ENCODE measurements at regions not wholly inside any gene's neighbourhood (a gene's known extent, or its start where the extent isn't known, plus 50 kb on each side); places are given as distances from the start of the nearest gene placed in this dataset.
"Not testable (repeated sequence)": the region's sequence is repeated elsewhere in the genome, so short reads cannot be mapped to it uniquely, and the experiment has no call there.

DNA sequence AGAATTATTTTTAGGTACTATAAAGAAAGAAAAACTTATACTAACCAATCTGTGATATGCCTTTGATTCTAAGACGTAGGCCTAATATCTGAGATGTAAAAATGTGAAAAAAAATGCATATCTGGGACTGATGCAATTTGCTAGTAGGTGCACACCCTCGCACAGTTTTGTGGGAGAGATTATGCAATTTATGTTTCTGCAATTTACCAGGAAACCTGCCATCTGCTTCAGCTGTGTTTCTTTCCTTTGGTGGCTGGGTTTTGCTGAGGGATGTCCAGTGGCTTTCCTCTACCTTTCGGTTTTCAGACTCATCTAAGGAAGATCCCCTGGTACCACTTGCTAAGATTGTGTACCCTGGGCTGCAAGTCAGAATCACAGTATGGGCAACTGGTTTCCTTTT, 186.9 kb downstream of the ZFP64 start:
- no peak for DNase-seq

DNA sequence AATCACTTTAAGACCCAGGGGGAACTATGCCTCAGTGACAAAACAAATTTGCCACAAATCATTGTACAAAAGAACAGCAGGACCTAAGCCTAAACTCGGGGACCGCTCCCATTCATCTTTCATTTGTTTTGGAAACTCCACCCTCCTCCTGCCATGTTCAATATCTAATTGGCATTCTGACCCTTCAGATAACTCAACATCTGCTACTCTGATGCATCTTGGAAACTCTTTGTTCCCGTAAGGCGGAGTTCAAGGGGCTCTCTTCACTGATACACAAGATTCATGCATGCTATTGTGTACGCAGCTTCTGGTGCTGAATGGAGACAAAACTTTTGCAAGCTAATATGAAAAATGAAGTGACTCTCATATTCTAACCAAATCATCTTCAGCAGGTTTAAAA, 187.6 kb downstream of the ZFP64 start:
- no peak for DNase-seq

DNA sequence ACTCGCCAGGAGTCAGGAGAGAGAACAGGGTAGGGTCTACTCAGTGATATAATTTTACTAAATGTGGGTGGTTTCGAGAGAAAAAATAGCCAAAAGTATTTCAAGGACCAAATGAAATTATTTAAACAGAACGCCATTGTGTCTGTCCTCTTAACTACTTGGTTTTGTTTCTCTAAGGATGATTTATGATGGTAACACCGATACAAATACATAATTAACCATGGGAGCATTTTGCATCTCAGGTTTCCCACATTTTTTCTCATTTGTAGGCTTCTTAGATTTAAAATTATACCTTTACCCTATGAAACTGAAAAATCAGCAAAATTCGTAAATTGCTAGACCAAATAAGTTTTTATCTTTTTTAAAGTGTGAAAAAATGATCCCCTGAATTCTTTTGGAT, 188.2 kb downstream of the ZFP64 start:
- no peak for DNase-seq

DNA sequence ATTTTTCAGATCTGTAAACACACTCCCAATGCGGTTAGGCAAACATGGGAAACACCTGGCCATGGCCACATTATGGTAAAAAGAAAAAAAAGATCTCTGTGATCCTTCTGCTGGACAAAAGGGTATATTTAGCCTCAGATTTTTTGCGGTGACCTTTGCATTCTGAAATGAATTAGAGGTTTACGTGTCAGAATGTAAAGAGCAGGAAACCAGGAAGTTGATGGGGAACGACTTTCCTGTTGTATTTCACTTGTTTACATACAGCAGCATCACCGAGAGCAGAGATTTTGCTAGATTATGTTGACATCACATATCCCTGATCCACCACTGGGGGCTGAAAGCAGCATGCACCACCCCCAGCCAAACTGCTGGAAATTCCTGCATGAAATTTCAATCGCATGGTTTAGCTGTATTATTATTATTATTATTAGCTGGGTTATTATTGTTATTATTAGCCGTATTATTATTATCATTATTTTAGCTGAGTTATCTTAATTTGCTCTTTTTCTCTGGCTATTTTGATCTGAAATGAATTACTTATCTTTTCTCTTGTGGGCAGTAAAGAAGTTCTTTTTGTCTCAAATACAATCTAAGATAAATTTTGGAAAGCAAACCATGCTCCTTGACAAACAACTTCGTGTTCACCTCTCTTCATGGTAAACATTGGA, 189.4 kb downstream of the ZFP64 start:
- no peak for DNase-seq

DNA sequence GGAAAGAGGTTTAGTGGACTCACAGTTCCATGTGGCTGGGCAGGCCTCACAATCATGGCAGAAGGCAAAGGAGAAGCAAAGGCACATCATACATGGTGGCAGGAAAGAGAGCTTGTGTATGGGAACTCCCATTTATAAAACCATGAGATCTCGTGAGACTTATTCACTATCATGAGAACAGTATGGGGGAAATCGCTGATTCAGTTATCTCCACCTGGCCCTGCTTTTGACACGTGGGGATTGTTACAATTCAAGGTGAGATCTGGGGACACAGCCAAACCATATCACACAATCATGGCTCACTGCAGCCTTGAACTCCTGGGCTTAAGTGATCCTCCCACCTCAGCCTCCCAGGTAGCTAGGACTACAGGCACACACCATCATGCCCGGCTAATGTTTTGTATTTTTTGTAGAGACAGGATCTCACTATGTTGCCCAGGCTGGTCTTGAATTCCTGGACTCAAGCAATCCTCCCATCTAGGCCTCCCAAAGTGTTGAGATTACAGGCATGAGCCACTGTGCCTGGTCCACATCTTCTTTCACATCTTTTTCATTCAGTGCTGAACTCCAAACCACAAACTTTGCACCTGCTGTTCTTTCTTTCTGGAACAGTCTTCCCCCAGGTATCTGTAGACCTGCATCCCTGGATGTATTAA, 194.2 kb downstream of the ZFP64 start:
- DNase-seq: not testable (repeated sequence)

DNA sequence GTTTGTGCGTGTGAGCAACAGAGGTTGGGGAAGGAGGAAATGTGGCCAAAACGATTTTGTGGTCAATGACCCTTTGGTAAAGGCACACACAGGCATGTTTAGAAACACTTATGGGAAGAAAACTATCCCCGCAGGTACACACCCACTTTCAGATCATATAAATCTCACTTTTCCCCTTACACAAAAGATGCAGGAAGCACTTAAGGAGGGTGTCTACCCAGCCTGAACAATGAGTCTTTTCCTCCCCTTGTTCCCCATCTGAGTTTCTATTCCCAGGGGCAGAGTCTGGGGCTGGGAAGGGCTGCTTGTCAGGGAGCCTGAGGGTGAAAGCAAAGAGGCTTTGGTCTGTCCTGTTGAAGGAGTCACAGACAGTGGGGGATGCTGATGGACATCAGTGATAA, 193.2 kb upstream of the SALL4 start:
- no peak for DNase-seq

DNA sequence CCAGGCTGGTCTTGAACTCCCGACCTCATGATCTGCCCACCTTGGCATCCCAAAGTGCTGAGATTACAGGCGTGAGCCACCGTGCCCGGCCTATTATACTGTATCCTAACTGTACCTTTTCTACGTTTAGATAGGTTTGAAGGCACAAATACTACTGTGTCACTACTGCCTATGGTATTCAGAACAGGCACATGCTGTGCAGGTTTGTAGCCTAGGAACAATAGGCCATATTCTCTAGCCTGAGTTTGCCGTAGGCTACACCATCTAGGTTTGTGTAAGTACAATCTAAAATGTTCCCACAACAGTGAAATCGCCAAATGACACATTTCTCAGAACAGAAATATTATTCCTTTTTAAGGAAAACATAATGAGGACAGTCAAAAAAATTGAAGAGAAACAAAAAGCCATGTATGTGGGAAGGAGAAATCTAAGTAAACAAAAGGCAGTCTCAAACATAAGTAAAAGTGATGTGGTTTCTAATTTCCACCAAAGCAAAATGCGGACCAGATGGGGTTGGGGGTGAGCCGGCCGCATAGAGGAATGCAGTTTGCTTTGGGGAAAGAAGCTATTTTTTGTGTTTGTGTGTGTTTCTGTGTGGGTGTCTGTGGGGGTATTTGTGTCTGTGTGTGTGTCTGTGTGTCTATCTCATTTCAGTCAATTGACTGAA, 192.6 kb upstream of the SALL4 start:
- DNase-seq: no peak

DNA sequence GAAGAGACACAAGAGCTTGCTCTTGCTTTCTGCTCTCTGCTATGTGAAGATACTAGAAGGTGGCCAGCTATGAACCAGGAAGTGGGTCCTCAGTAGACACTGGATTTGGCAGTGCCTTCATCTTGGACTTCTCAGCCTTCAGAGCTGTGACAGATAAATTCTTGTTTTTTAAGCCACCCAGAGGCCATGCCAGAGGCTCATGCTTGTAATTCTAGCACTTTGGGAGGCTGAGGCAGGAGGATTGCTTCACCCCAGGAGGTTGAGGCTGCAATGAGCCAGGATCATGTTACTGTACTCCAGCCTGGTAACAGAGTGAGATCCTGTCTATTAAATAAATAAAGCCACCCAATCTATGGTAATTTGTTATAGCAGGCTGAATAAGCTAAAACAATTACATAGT, 185.5 kb upstream of the SALL4 start:
- DNase-seq: no peak

DNA sequence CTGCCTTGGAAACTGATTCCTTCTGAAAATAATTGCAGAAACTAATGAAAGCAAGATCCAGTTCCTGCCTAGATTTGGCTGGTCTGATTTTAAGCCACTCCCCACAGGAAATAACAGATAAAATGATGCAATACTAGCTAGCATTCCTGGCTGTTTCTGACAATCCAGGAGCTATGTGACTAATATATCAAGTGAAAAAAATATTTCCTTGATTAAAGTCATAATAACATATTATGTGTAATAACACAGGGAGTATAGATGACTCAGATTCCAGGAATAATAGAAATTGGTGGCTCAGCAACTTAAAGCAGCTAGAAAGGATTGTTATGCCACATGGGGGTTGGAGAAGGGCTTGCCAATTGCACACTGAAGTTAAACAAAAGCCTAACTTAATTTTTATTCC, 182.7 kb upstream of the SALL4 start:
- DNase-seq: no peak

DNA sequence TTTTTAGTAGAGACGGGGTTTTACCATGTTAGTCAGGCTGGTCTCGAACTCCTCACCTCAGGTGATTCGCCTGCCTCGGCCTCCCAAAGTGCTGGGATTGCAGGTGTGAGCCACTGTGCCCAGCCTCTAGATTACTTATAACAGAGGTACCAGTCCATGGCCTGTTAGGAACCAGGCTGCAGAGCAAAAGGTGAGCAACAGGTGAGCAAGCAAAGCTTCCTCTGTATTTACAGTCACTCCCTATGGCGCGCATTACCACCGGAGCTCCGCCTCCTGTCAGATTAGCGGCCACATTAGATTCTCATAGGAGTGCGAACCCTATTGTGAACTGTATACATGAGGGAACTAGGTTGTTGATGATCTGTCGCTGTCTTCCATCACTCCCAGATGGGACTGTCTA, 178.0 kb upstream of the SALL4 start:
- DNase-seq: no peak

DNA sequence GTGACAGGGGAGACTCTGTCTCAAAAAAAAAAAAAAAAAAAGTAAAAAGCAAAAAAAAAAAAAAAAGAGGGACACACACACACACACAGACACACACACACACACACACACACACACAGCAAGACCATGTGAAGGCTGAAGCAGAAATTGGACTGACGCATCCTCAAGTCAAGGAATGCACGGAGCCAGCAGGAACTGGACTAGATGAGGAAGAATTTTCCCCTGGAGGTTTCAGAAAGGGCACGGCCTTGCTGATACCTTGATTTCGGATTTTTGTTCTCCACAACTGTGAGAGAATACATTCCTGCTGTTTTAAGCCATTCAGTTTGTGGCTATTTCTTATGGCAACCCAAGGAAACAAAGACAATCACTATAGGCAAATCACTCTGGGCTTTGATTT, 176.9 kb upstream of the SALL4 start:
- no peak for DNase-seq

DNA sequence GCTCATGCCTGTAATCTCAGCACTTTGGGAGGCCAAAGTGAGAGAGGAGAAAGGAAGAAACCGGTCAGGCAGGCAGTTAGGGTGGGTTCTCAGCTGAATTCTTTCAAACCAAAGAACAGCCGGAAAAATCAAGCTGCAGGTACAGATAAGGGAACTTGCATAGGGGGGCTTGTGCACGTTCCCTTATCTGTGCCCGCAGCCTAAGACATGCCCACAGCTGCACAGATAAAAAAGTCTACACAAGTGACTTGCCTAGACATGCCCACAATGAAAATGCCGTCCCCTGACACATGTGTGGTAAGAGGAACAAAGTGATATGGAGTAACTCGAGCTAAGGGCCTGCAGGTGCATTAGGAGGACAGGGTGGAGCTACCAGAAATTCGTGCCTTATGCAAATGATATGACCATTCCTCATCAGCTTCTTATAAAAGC, 175.8 kb upstream of the SALL4 start:
- DNase-seq: no peak

DNA sequence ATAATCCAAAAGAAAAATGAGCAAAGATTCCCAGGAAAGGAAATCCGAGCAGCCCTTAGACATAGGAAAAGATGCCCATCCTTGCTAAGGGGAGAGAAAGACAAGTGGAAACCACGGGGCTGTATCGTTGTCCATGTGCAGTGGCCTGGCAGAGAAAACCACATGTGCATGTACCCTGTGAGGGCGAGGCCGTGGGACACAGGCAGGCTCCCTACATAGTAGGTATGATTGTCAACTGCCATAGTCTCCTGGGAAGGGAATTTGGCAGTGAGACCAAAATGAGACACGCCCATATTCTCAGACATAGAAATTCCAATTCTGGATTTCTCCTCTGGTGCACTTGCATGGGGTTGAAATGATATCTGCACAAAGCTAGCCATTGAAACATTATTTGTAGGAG, 169.7 kb upstream of the SALL4 start:
- no peak for DNase-seq

DNA sequence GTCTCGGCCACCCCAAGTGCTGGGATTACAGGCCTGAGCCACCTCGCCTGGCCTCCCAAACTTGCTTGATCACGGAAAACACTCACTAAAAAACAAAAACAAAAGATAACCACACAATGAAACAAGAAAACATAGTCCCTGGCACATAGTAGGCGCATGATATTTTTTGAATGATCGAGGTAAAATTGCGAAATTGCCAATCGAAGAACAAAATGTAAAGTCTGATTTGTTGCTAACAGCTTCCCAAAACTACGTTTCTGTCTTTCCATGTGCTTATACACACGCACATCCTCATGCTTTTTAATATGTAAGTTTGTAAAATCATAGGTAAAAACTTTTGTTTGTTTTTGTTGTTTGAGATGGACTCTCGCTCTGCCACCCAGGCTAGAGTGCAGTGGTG, 168.5 kb upstream of the SALL4 start:
- no peak for DNase-seq

DNA sequence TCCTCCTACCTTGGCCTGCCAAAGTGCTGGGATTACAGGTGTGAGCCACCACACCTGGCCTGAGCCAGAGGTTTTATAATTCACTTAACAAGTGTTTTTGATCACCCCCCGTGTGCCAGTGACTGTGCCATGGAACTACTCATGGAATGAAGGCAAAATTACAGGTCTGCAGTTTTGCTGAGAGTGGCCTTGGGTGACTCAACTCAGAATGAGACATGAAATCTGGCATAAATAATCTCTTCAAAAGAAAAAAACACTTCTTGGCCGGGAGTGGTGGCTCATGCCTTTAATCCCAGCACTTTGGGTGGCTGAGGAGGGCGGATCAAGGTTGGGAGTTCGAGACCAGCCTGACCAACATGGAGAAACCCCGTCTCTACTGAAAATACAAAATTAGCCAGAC, 166.9 kb upstream of the SALL4 start:
- DNase-seq: no peak

DNA sequence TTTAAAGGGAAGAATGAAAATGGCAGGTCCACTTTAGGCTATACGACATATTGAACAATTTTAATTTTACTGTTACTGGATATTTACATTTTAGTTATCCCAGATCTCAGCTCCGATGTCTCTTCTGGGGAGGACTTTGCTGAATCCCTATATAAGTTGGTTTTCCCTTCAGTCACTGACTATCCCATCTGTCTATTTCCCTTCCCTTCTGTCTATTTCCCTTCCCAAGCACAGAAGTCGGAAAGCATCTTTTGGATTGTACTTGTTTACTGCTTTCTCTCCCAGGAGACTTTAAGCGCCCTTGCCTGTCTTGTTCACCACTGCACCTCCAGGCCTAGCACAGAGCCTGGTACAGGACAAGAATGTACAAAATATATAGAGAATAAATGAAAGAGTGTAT, 165.8 kb upstream of the SALL4 start:
- DNase-seq: no peak

DNA sequence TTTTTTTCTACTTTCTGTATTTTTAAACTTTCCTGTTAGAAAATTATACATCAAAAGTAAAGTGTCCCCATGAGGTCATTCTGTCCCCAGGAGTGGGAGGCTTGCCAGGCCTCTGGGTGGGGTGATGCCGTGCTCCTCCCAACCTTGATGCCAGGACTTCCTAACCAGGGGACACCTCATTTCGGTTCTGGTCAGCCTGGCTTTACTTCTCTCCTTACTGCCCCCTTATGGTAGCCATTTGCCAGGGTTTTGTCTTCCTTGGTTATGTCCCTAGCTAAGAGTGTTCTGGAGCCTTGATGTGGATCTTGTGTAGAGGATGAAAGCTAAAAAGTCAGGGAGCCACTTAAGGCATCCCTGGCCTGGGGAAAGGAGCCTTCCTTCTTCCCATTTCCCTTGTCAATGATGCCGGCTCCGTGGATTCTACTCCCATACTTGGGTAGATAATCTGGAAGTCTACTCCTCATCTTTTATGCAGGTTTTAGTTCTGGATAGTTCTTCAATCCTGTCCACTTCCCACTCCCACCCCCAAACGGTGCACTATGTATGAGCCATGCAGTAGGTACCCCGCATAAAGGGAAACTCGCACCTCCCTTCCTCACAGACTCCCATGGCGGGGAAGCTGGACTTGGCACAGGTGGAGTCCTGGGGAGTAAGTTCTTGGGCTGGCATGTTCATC, 164.1 kb upstream of the SALL4 start:
- DNase-seq: peak in 1 of 2 donors; percentile 4

DNA sequence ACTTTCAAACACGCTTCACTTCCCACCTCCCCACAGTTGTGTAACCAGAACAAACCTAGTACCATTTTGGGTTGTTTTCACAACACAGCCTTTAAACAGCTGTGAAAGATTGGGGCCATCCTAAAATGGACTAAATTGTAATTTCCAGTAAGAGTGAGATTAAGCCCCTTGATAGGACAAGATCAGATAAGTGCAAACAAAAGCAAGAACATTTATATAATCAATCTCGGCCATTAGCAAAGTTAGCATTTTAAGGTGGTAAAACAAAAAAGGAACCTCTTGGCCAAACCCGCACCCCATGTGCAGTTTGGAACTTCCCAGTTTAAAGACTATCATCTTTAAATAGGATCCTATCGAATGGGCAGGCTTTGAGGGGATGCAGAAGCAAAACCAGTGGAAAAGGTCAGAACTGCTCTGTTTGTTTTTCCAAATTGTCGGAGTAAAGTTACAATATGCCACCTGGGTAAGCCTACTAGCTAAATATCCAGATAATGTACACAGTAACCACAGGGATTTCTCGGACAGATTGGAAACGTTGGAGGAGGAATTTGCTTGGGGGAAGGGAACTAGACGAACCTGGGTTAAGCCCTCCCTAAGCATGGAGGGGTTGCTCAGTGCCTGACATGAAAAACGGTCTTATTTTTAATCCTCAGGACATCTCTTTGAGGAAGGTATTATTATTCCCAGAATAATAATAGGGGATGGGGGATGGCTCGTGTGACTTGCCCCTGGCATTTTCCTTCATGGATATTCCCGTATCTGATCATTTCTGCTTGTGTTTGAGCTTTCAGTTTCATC, 159.8 kb upstream of the SALL4 start:
- DNase-seq: no peak

DNA sequence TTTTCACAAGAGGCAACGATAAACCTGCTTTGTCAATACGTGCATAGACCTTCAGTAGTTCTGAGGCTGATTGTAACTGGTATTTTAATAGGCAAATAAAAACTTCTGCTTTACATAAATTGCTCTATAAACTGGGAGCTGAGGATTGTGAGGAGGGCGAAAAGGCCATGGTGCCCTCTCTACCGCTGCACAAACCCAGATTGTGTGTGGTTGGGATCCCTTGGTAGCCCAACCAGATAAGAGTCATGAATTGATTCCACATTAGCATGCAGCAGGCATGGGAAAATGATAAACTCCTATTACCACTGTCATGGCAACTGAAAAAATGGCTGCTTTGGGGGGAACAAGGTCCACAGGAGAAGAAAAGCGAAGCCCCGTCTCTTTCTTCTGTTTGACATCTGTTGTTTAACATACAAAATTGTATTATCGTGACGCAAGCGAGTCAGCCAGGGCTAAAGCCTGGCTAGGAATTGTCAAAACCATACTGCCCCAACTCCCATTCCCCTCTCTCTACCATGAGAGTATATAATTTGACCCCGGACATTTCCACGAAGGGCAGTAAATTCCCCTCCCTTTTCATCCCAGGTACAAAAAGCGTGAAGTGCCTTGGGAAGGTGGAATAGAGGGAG, 157.8 kb upstream of the SALL4 start:
- DNase-seq: no peak

DNA sequence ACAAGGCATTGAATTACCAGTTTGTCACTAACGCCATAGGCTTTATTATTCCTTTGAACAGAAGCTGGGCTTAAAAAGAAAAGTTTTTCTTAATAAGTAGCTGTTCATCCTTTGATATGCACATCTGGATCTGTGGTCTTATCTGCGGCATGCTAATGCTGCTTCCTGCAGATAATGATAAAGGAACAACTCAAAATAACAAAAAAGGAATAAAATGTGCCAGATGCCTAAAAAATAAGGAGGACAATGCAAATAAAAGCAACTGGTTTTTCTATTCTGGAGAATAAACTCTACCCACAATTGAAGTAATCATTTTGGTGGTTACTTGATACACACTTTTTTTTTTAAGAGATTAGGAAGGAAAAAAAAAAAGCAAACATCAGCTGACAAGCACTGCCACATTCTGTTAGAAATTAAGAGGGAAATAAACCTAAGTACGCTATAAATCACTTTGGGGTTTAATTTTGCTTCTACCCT, 156.8 kb upstream of the SALL4 start:
- no peak for DNase-seq

DNA sequence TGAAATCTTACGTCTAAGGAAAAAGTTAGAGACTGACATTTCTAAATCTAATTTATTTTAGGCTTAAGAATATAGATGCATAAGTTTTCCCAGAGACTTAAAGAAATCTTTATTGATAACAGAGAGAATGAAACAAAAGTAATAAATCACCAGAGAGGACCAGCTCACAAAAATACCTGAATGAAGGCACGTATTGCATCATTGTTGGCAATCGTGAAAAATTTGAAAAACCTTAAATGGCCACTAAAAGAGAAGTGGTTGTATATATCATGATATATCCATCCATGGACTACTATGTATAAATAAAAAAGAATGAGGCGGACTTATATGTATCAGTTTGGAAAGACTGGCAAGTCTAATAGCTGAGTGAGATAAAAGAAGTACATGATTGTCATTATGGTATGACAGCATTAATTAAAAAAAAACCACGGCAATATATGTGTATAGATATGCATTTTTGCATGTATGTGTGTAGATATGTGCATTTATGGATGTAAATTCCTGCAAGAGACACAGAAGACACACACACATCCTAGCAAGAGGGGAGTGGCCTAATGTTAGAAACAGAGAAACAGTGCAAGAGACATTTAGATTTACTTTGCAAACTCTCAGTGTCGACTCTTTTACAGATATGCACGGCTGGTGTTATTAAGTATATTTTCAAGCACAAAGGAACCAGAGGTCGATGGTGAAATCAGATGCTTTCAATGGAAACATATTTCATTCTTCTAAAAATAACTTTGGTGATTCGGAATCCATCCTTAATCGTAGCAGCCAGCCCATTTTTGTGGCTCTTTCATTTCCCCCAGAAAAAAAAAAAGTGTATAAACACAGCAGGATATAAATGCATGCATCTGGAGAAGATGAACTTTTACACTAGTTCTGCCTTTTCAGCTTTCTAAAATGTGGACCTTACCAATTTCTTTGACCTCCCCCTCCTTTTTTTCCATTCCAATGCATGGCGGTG, 156.1 kb upstream of the SALL4 start:
- no peak for DNase-seq
